Right renal cortex interstitium (tissue), 3 donors: ENCODE measurements at regions not wholly inside any gene's neighbourhood (a gene's known extent, or its start where the extent isn't known, plus 50 kb on each side); places are given as distances from the start of the nearest gene placed in this dataset.
"Not testable (repeated sequence)": the region's sequence is repeated elsewhere in the genome, so short reads cannot be mapped to it uniquely, and the experiment has no call there.

Experiments
- DNase-seq, 3 donors: peaks; one replicate each; pipeline ENCODE4 v3.0.0-alpha.2; 2013; ENCODE audit warnings: low read depth in 3 of 3, low spot score in 2 of 3

GRCh38 chr7:155944901-155945300 lies 132.6 kb upstream of the SHH start:
- no peak for DNase-seq

GRCh38 chr7:155943251-155943899 lies 131.1 kb upstream of the SHH start:
- no peak for DNase-seq

DNA sequence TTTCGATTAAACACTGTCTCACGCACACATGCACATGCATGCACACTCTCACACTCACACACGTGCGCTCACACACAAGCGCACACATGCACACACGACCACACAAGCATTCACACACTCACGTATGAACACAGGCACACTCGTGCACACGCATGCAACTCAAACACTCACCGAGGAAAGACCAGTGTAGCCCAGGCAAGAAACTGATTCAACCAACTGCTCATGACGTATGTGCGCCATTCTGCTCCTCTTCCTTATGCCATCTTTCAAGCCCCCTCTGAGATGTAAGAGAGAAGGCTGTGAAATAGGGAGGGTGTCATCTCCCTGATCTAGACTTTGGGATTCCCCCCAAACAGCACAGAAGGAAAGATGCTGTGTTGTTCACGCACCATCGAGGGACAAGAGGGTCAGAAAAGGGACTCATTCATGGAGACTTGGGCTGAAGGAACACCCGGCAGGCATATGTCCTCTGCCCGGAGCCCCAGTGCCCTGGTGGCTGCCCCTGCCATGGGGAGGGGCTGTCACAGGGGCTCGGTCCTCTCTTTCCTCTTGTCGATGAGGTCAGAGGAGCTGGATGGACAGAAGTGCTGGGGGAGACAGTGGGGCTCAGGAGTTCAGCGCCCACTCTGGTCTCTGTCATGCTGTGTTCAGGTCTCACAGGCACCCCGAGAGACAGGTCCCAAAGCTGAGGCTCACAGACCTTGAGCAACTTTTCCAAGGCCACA lies 130.1 kb upstream of the SHH start:
- no peak for DNase-seq

GRCh38 chr7:155941688-155942087 lies 129.4 kb upstream of the SHH start:
- DNase-seq = no peak

DNA sequence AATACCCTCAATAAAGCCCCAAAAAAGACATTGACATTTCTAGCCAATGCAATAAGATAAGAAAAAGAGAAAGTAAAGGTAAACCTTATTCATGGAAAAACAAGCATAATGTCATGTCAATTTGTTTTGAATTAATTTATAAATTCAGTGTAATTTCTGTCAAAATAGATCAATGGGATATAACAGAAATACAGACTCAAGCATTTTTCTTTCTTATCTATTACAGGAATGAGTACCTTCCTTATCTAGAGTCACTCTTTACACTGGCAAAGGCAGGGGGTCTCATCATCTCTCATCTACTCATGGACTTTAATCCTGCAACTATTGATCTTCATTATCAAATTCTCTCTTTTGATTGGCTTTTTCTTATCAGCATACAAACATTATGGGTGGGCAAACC lies 127.1 kb upstream of the SHH start:
- no peak for DNase-seq

DNA sequence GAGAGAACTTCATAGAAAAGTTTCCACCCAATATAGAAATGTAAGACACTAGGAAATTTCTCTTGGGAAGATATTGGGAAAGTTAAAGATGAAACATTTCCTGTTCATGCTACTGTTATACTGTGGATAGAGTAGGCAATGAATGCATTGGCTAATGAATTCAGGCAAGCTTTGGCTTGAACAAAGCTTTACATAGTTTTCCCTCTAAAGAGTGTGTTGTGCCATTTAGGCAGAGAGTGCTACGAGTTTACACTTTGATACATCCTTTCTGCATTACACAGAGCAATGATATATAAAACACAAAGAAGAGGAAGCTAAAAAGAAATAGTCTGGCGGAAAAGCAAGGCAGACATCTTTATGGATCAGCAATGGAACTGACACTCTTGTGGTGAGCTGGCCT lies 125.9 kb upstream of the SHH start:
- no peak for DNase-seq

DNA sequence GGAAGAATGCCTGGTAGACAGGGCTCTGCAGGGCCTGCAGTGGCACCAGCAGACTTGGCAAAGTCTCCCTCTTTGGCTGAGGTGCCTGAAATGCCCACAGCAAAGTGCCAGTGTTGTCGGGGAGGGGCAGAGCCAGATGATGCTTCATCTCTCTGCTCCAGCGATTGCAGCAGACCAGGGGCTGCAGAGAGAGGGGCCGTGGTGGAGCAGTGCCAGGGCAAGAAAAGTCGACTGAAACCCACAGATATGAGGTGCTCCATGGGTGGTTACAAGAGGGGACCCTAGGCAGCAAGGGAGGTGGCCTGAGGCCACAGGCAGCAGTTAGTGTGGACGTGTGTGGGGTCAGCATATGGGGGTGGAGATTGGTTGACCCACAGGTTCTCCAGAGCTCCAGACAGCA lies 123.5 kb upstream of the SHH start:
- no peak for DNase-seq

- no peak for DNase-seq
Observed at GRCh38 chr7:155935005-155935557, 122.8 kb upstream of the SHH start.

GRCh38 chr7:155932324-155932723 lies 120.1 kb upstream of the SHH start:
- not testable (repeated sequence) for DNase-seq

DNA sequence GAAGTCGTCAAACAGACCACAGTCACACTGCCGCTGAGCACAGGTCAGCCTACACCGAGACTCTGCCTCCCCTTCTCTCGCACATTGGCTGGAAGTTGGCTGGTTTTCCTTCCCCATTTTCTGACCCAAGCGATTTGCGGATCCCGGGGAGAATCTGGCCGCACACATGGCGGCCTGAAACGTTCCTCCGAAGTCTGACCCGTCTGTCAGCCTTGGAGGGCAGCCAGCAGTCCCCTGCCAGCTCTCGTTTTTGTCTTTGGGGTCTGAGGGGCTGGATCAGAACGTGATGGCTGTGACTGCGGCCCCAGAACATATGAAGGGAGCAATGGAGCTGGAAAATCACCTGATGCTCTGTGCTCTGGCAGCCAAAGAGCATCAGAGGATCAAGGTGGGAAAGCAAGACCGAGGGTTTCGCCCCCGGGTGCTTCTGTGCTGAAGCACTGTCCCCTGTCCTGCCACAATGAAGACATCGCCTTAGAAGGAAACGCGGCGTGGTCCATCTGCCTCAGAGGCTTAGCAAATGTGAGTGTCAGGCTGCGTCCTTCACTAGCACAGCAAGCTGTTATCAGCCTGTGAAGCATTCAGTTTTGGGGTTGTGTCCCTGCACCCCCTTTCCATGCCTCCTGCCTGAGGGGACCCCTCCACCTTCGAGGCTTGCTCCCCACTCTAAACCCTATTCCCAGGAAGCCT lies 119.3 kb upstream of the SHH start:
- no peak for DNase-seq

GRCh38 chr7:155930527-155930926 lies 118.3 kb upstream of the SHH start:
- no peak for DNase-seq

DNA sequence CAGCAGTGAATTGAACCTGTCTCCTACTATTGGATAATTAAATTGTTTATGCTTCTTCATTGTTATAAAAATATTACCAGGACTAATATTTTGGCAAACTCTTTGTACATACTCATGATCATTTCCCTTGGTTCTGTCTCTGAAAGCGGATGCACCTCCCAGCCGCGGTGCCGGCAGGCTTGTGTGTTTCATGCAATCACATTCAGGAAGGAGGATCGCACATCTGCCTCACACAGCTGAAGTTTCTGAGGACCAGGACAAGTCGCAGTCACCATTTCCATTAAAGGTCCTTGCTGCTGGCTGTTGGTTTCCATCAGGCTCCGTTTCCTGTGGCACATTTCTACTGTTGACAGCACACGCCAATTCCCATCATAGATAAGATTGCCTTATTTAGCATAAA lies 117.8 kb upstream of the SHH start:
- no peak for DNase-seq

DNA sequence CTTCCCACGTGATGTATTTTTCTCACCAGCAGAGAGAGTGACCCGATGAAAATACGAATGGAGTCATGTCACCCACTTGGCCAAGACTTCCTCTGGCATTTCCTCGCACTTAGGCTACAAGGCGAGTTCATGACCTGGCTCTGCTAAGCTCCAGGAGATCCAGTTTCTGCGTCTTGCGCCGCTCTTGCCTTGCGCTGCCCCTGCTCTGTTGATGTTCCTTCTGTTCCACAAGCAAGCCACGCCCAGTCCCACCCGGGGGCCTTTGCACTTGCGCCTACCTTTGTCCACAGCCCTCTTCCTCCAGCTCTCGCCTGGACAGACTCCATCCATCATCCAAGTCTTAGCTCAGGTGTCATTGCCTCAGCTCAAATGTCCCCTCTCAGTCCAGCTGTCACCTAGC lies 116.3 kb upstream of the SHH start:
- DNase-seq = no peak

GRCh38 chr7:155927905-155928304 lies 115.6 kb upstream of the SHH start:
- no peak for DNase-seq

DNA sequence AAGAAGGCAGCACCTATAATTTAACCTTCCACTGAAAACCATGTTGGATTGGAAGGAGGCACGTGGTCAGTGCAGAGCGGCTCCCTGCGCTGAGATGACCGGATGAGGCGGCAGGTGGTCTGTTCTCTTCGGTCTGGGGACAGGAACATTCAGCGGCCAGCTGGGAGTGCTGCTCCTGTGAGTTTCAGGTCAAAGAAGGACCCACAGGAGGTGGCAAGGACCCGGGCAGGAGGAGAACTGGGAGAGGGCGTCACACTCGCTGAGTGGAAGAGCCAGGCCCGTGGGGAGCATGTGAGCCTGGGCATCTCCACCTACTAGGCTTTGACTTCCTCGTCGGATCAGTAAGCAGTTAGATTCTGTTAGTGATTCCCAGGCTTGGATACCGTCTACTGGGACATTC lies 113.4 kb upstream of the SHH start:
- DNase-seq = no peak

- peak in 2 of 3 donors; percentile 20 to 53 for DNase-seq
Observed at GRCh38 chr7:155922067-155922816, 110.0 kb upstream of the SHH start.

DNA sequence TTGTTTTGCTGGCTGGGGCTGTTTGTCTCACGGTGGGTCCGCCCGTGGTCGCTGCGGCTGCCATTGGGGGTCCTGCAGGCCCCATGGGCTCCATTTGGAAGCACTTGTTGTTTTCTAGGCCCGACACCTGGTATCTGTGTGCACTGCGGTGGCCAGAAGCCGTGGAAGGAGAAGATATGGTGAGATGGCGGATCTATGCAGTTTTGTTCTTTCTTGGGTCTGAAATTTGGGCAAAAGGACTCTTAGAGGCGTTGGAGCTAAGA lies 109.5 kb upstream of the SHH start:
- no peak for DNase-seq

GRCh38 chr7:155921086-155921803 lies 109.0 kb upstream of the SHH start:
- no peak for DNase-seq

- no peak for DNase-seq
Observed at GRCh38 chr7:155920068-155920461, 107.8 kb upstream of the SHH start.

GRCh38 chr7:155919391-155920067 lies 107.3 kb upstream of the SHH start:
- DNase-seq = no peak
